ENCODE measurements at regions not wholly inside any gene's neighbourhood (a gene's known extent, or its start where the extent isn't known, plus 50 kb on each side); places are given as distances from the start of the nearest gene placed in this dataset.

GRCh38 chr3:117195034-117195433 lies 485.5 kb downstream of the TUSC7 start:
- no peak for DNase-seq
- Histone ChIP-seq H3K36me3 (no peaks in the 10 kb centered on the region), H3K27ac (no peak overlapping the region), H3K9me3 (no peaks in the 10 kb centered on the region), H3K4me1 (no peaks in the 10 kb centered on the region), H3K4me3 (no peak overlapping the region), H3K27me3 (replicated peaks in 1 of 7) (no peaks in the 10 kb centered on the region)
- no peak for TF ChIP-seq CTCF (IDR thresholded peaks at IDR 0.05 in 8 of 11, conservative IDR thresholded peaks at IDR 0.05 in 3 of 11)
- TF ChIP-seq POLR2A (IDR thresholded peaks at IDR 0.05) = no peak
- no peak for TF ChIP-seq POLR2AphosphoS5 (IDR thresholded peaks at IDR 0.05)
- intact Hi-C loops (cut with DNase I; ENCODE audit: low total_unique reads) = no loop called here

DNA sequence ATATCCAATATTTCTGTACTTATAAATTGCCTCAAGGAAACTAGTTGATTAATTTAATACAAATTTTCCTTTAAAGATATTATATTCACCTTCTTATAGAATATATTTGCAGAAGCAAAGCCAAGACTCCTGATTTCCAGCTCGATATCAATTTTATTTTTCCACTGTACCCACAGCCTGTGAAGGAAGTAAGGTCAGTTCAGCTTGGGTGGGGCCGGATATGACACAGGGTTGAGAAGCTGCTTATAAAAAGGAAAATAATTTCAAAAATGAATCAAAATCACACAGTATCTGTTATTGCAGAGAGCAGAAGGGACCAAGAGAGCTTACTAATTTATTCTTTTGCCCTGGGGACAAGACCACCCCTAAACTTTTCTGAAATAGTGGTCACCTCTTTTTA lies 491.4 kb downstream of the TUSC7 start:
- Histone ChIP-seq H3K36me3 (no peaks in the 10 kb centered on the region), H3K4me1 (no peaks in the 10 kb centered on the region), H3K27me3 (replicated peaks in 1 of 7) (no peaks in the 10 kb centered on the region), H3K9me3 (no peaks in the 10 kb centered on the region), H3K27ac (peak overlapping the region in 3 of 8 donors; percentile 39 to 50 (median 47)), H3K4me3 (no peak overlapping the region)
- no peak for DNase-seq
- WGBS, 5 donors = 58 to 72% (median 63%) methylated on average over 2 of the region's 2 CpGs
- TF ChIP-seq POLR2AphosphoS5 (IDR thresholded peaks at IDR 0.05) = no peak
- intact Hi-C loops (cut with DNase I; ENCODE audit: low total_unique reads) = no loop called here

- intact Hi-C loops (cut with DNase I; ENCODE audit: low total_unique reads) = no loop called here
- Histone ChIP-seq H3K36me3 (no peaks in the 10 kb centered on the region), H3K4me1 (no peaks in the 10 kb centered on the region), H3K9me3 (no peaks in the 10 kb centered on the region), H3K27me3 (replicated peaks in 1 of 7) (no peaks in the 10 kb centered on the region), H3K27ac (peak overlapping the region in 2 of 8 donors; percentile 47 to 50), H3K4me3 (no peak overlapping the region)
- no peak for DNase-seq
- 75 to 86% (median 79%) methylated on average over 5 of the region's 5 CpGs for WGBS, 5 donors
- TF ChIP-seq CTCF (IDR thresholded peaks at IDR 0.05 in 8 of 11, conservative IDR thresholded peaks at IDR 0.05 in 3 of 11) (no peak), POLR2AphosphoS5 (IDR thresholded peaks at IDR 0.05) (no peak), POLR2A (IDR thresholded peaks at IDR 0.05) (no peak)
These were observed 492.6 kb downstream of the TUSC7 start for GRCh38 chr3:117201901-117202774.

DNA sequence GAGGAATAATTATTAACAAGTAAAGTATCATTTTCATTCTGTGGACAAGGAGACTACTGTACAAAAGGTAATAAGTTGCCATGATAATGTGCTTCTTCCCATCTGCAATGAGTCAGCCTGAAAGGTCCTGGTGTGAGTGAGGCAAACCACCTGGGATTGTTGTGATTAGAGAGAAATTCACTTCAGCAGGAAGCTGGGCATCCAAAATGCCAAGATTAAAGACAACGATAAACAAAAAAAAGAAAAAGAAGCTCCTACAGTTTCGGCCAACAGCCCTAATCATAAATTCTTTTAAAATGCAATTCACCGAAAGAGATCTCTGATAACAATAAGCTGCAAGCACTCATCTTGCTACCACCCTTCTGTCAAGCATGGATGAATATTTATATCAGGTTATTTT lies 507.8 kb downstream of the TUSC7 start:
- H3K4me1 ChIP-seq = no peaks in the 10 kb centered on the region
- H3K9me3 ChIP-seq = peaks cover 0 to 9% (median 5%) of the 10 kb centered on the region in 8 donors
- H3K27ac ChIP-seq = no peak overlapping the region
- intact Hi-C loops (cut with DNase I; ENCODE audit: low total_unique reads) = no loop called here
- no peak for TF ChIP-seq POLR2AphosphoS5 (IDR thresholded peaks at IDR 0.05)
- TF ChIP-seq CTCF (IDR thresholded peaks at IDR 0.05 in 8 of 11, conservative IDR thresholded peaks at IDR 0.05 in 3 of 11) = no peak
- TF ChIP-seq POLR2A (IDR thresholded peaks at IDR 0.05) = no peak
- H3K4me3 ChIP-seq = no peak overlapping the region
- H3K36me3 ChIP-seq = no peaks in the 10 kb centered on the region
- no peak for DNase-seq
- no peaks in the 10 kb centered on the region for H3K27me3 ChIP-seq (replicated peaks in 1 of 7)
- 75 to 91% (median 82%) methylated on average over 3 of the region's 3 CpGs for WGBS, 5 donors

Data from spleen (tissue), 11 donors.